GM12873 (cell line): ENCODE measurements at regions not wholly inside any gene's neighbourhood (a gene's known extent, or its start where the extent isn't known, plus 50 kb on each side); places are given as distances from the start of the nearest gene placed in this dataset.

Experiments used
- CTCF ChIP-seq: IDR thresholded peaks from 2 replicates; pipeline ENCODE4 v1.5.1; 2012; ENCODE audit warnings: low read depth, mild to moderate bottlenecking, moderate library complexity, low read length, control low read depth; ENCODE audit not compliant: insufficient read depth; ENCODE audit errors: missing control alignments

- no peak for TF ChIP-seq CTCF
Measured at GRCh38 chr5:67528953-67529352, 332.4 kb upstream of the CD180 start.

- no peak for TF ChIP-seq CTCF
Measured at GRCh38 chr5:67526793-67527192, 330.2 kb upstream of the CD180 start.

GRCh38 chr5:67520161-67520908 lies 323.7 kb upstream of the CD180 start:
- no peak for TF ChIP-seq CTCF

- no peak for TF ChIP-seq CTCF
Measured at GRCh38 chr5:67518227-67518626, 321.6 kb upstream of the CD180 start.

- no peak for TF ChIP-seq CTCF
Measured at GRCh38 chr5:67516948-67517565, 320.5 kb upstream of the CD180 start.

- no peak for TF ChIP-seq CTCF
Measured at GRCh38 chr5:67515762-67516161, 319.2 kb upstream of the CD180 start.

- no peak for TF ChIP-seq CTCF
Measured at GRCh38 chr5:67515020-67515689, 318.6 kb upstream of the CD180 start.
